Kidney (tissue), 13 donors: ENCODE measurements at regions not wholly inside any gene's neighbourhood (a gene's known extent, or its start where the extent isn't known, plus 50 kb on each side); places are given as distances from the start of the nearest gene placed in this dataset.
"Not testable (repeated sequence)": the region's sequence is repeated elsewhere in the genome, so short reads cannot be mapped to it uniquely, and the experiment has no call there.

Experiments
- DNase-seq, 5 donors: peaks; one replicate each; pipeline ENCODE4 v3.0.0-alpha.2; 2013 to 2020
- FAIRE-seq: peaks from 2 replicates; lab custom pipeline; 2012; peaks lifted over from hg19 to GRCh38; lab: Jason Lieb, UNC
- H3K27ac ChIP-seq, 2 donors: one replicate each; pipeline ENCODE4 v1.7.0; 2013; ENCODE audit warnings: low read depth in 2 of 2, low read length in 2 of 2, inconsistent platforms in 1 of 2
- H3K27me3 ChIP-seq: one replicate; pipeline ENCODE4 v1.7.1; 2013; ENCODE audit warnings: low read length, inconsistent platforms; ENCODE audit not compliant: control insufficient read depth, insufficient read depth
- H3K36me3 ChIP-seq, 3 donors: one replicate each; pipeline versions ENCODE4 v1.7.0 to v1.7.1; 2013; ENCODE audit warnings: low read length in 3 of 3, control low read depth in 1 of 3, inconsistent platforms in 1 of 3; ENCODE audit not compliant: insufficient read depth in 3 of 3, control insufficient read depth in 2 of 3
- H3K4me1 ChIP-seq, 3 donors: one replicate each; pipeline versions ENCODE4 v1.7.0 to v1.7.1; 2013; ENCODE audit warnings: low read length in 3 of 3, inconsistent platforms in 1 of 3, low read depth in 1 of 3; ENCODE audit not compliant: control insufficient read depth in 2 of 3, insufficient read depth in 2 of 3
- H3K4me3 ChIP-seq, 3 donors: one replicate each; pipeline versions ENCODE4 v1.7.0 to v1.8.1; 2013; ENCODE audit warnings: low read length in 3 of 3, control low read depth in 1 of 3, inconsistent platforms in 1 of 3
- H3K9ac ChIP-seq, 3 donors: one replicate each; pipeline versions ENCODE4 v1.7.0 to v1.7.1; 2013; ENCODE audit warnings: low read length in 3 of 3, control low read depth in 1 of 3, inconsistent platforms in 1 of 3
- H3K9me3 ChIP-seq, 3 donors: one replicate each; pipeline versions ENCODE4 v1.7.0 to v1.7.1; 2013; ENCODE audit warnings: low read length in 3 of 3, control low read depth in 1 of 3, inconsistent platforms in 1 of 3; ENCODE audit not compliant: control insufficient read depth in 2 of 3, insufficient read depth in 1 of 3
- CTCF ChIP-seq: IDR thresholded peaks from 3 replicates; pipeline ENCODE4 v1.5.1; 2012; ENCODE audit warnings: mild to moderate bottlenecking, moderate library complexity, borderline replicate concordance; ENCODE audit not compliant: insufficient read depth; ENCODE audit errors: extremely low read depth
- intact Hi-C: fragments of 100-400 bp; cut with DNase I; formaldehyde crosslinking; loops from one replicate; pipeline ENCODE4 v1.11.1; 2022
- donor health status: control.
- donor health status: control.
- donor health status: control.
- donor health status: control.
- donor health status: control.
- donor health status: DM: yes; HTN: yes; CAD: no.
- donor health status: Normal renal cell carcinoma (clear cell type).

GRCh38 chr2:129504646-129505045 is 474.8 kb upstream of the RAB6C start:
- Histone ChIP-seq H3K9me3 (peaks cover 0 to 5% (median 0%) of the 10 kb centered on the region in 3 donors), H3K27me3 (no peaks in the 10 kb centered on the region), H3K27ac (no peak overlapping the region), H3K4me1 (no peaks in the 10 kb centered on the region), H3K4me3 (no peak overlapping the region), H3K9ac (no peak overlapping the region), H3K36me3 (no peaks in the 10 kb centered on the region)
- DNase-seq (no peak), FAIRE-seq (no peak)
- intact Hi-C loops, result no loop called here
- no peak for TF ChIP-seq CTCF

- H3K36me3 ChIP-seq, result no peaks in the 10 kb centered on the region
- intact Hi-C loops, result no loop called here
- no peak overlapping the region for H3K4me3 ChIP-seq
- no peak for DNase-seq
- no peak overlapping the region for H3K9ac ChIP-seq
- no peak for FAIRE-seq
- H3K27ac ChIP-seq, result no peak overlapping the region
- no peak for TF ChIP-seq CTCF
- peaks cover 0 to 7% (median 0%) of the 10 kb centered on the region in 3 donors for H3K9me3 ChIP-seq
- no peaks in the 10 kb centered on the region for H3K27me3 ChIP-seq
- H3K4me1 ChIP-seq, result no peaks in the 10 kb centered on the region
Observed at GRCh38 chr2:129518937-129519336, 460.5 kb upstream of the RAB6C start.

- H3K4me1 ChIP-seq, H3K9me3 ChIP-seq, H3K27me3 ChIP-seq, intact Hi-C loops, H3K27ac ChIP-seq, H3K9ac ChIP-seq, FAIRE-seq, DNase-seq, H3K36me3 ChIP-seq, H3K4me3 ChIP-seq: not testable (repeated sequence)
Observed at GRCh38 chr2:129532158-129532557, 447.3 kb upstream of the RAB6C start.

GRCh38 chr2:129548880-129549279 is 430.6 kb upstream of the RAB6C start:
- no peaks in the 10 kb centered on the region for H3K27me3 ChIP-seq
- H3K36me3 ChIP-seq, result no peaks in the 10 kb centered on the region
- no peak overlapping the region for H3K4me3 ChIP-seq
- DNase-seq (no peak), FAIRE-seq (no peak)
- intact Hi-C loops, result no loop called here
- no peaks in the 10 kb centered on the region for H3K9me3 ChIP-seq
- no peak overlapping the region for H3K27ac ChIP-seq
- no peak for TF ChIP-seq CTCF
- no peak overlapping the region for H3K9ac ChIP-seq
- H3K4me1 ChIP-seq, result no peaks in the 10 kb centered on the region
